ENCODE measurements at regions not wholly inside any gene's neighbourhood (a gene's known extent, or its start where the extent isn't known, plus 50 kb on each side); places are given as distances from the start of the nearest gene placed in this dataset.

- Histone ChIP-seq H3K36me3 (no peaks in the 10 kb centered on the region), H3K4me1 (replicated peaks) (no peaks in the 10 kb centered on the region), H3K9me3 (replicated peaks) (no peaks in the 10 kb centered on the region), H3K27ac (no peak overlapping the region), H3K27me3 (replicated peaks) (no peaks in the 10 kb centered on the region), H3K4me3 (no peak overlapping the region)
- no peak for DNase-seq (ENCODE audit: low read depth in 1 of 2, low spot score in 2 of 2)
Observed at GRCh38 chr16:9374061-9374460, 282.6 kb downstream of the HAPSTR1 start.

GRCh38 chr16:9378876-9379275 lies 287.4 kb downstream of the HAPSTR1 start:
- Histone ChIP-seq H3K9me3 (replicated peaks) (no peaks in the 10 kb centered on the region), H3K4me3 (no peak overlapping the region), H3K36me3 (no peaks in the 10 kb centered on the region), H3K27ac (no peak overlapping the region), H3K4me1 (replicated peaks) (no peaks in the 10 kb centered on the region), H3K27me3 (replicated peaks) (no peaks in the 10 kb centered on the region)
- DNase-seq (ENCODE audit: low read depth in 1 of 2, low spot score in 2 of 2), result no peak

GRCh38 chr16:9380221-9380620 lies 288.8 kb downstream of the HAPSTR1 start:
- H3K9me3 ChIP-seq (replicated peaks), result no peaks in the 10 kb centered on the region
- no peaks in the 10 kb centered on the region for H3K36me3 ChIP-seq
- no peaks in the 10 kb centered on the region for H3K27me3 ChIP-seq (replicated peaks)
- no peak overlapping the region for H3K27ac ChIP-seq
- no peak overlapping the region for H3K4me3 ChIP-seq
- no peak for DNase-seq (ENCODE audit: low read depth in 1 of 2, low spot score in 2 of 2)
- no peaks in the 10 kb centered on the region for H3K4me1 ChIP-seq (replicated peaks)

GRCh38 chr16:9381399-9381798 lies 290.0 kb downstream of the HAPSTR1 start:
- Histone ChIP-seq H3K9me3 (replicated peaks) (no peaks in the 10 kb centered on the region), H3K4me3 (no peak overlapping the region), H3K36me3 (no peaks in the 10 kb centered on the region), H3K27ac (no peak overlapping the region), H3K4me1 (replicated peaks) (no peaks in the 10 kb centered on the region), H3K27me3 (replicated peaks) (no peaks in the 10 kb centered on the region)
- no peak for DNase-seq (ENCODE audit: low read depth in 1 of 2, low spot score in 2 of 2)

- Histone ChIP-seq H3K4me3 (no peak overlapping the region), H3K4me1 (replicated peaks) (no peaks in the 10 kb centered on the region), H3K27ac (no peak overlapping the region), H3K27me3 (replicated peaks) (no peaks in the 10 kb centered on the region), H3K36me3 (no peaks in the 10 kb centered on the region), H3K9me3 (replicated peaks) (no peaks in the 10 kb centered on the region)
- no peak for DNase-seq (ENCODE audit: low read depth in 1 of 2, low spot score in 2 of 2)
Observed at GRCh38 chr16:9381905-9382304, 290.5 kb downstream of the HAPSTR1 start.

GRCh38 chr16:9383281-9383680 lies 291.8 kb downstream of the HAPSTR1 start:
- H3K4me1 ChIP-seq (replicated peaks), result no peaks in the 10 kb centered on the region
- no peak overlapping the region for H3K4me3 ChIP-seq
- H3K36me3 ChIP-seq, result no peaks in the 10 kb centered on the region
- DNase-seq (ENCODE audit: low read depth in 1 of 2, low spot score in 2 of 2), result no peak
- H3K9me3 ChIP-seq (replicated peaks), result no peaks in the 10 kb centered on the region
- no peak overlapping the region for H3K27ac ChIP-seq
- H3K27me3 ChIP-seq (replicated peaks), result no peaks in the 10 kb centered on the region

- Histone ChIP-seq H3K4me1 (replicated peaks) (no peaks in the 10 kb centered on the region), H3K9me3 (replicated peaks) (no peaks in the 10 kb centered on the region), H3K27me3 (replicated peaks) (no peaks in the 10 kb centered on the region), H3K27ac (no peak overlapping the region), H3K4me3 (no peak overlapping the region), H3K36me3 (no peaks in the 10 kb centered on the region)
- no peak for DNase-seq (ENCODE audit: low read depth in 1 of 2, low spot score in 2 of 2)
Observed at GRCh38 chr16:9384141-9384540, 292.7 kb downstream of the HAPSTR1 start.

- H3K36me3 ChIP-seq, result no peaks in the 10 kb centered on the region
- no peak overlapping the region for H3K4me3 ChIP-seq
- no peaks in the 10 kb centered on the region for H3K9me3 ChIP-seq (replicated peaks)
- no peaks in the 10 kb centered on the region for H3K4me1 ChIP-seq (replicated peaks)
- DNase-seq (ENCODE audit: low read depth in 1 of 2, low spot score in 2 of 2), result no peak
- H3K27me3 ChIP-seq (replicated peaks), result no peaks in the 10 kb centered on the region
- H3K27ac ChIP-seq, result no peak overlapping the region
Observed at GRCh38 chr16:9389543-9390207, 298.2 kb downstream of the HAPSTR1 start.

- Histone ChIP-seq H3K4me3 (no peak overlapping the region), H3K27ac (no peak overlapping the region), H3K4me1 (replicated peaks) (no peaks in the 10 kb centered on the region), H3K9me3 (replicated peaks) (no peaks in the 10 kb centered on the region), H3K27me3 (replicated peaks) (0 out of 2 replicates have a peak, but pooled peaks cover 4% of the 10 kb centered on the region), H3K36me3 (no peaks in the 10 kb centered on the region)
- no peak for DNase-seq (ENCODE audit: low read depth in 1 of 2, low spot score in 2 of 2)
Observed at GRCh38 chr16:9392956-9393355, 301.5 kb downstream of the HAPSTR1 start.

GRCh38 chr16:9393591-9393990 lies 302.1 kb downstream of the HAPSTR1 start:
- Histone ChIP-seq H3K27ac (no peak overlapping the region), H3K9me3 (replicated peaks) (no peaks in the 10 kb centered on the region), H3K27me3 (replicated peaks) (0 out of 2 replicates have a peak, but pooled peaks cover 4% of the 10 kb centered on the region), H3K4me3 (no peak overlapping the region), H3K36me3 (no peaks in the 10 kb centered on the region), H3K4me1 (replicated peaks) (no peaks in the 10 kb centered on the region)
- no peak for DNase-seq (ENCODE audit: low read depth in 1 of 2, low spot score in 2 of 2)

GRCh38 chr16:9395958-9396359 lies 304.5 kb downstream of the HAPSTR1 start:
- no peak overlapping the region for H3K4me3 ChIP-seq
- H3K36me3 ChIP-seq, result no peaks in the 10 kb centered on the region
- DNase-seq (ENCODE audit: low read depth in 1 of 2, low spot score in 2 of 2), result no peak
- H3K9me3 ChIP-seq (replicated peaks), result no peaks in the 10 kb centered on the region
- H3K27me3 ChIP-seq (replicated peaks), result 0 out of 2 replicates have a peak, but pooled peaks cover 4% of the 10 kb centered on the region
- no peak overlapping the region for H3K27ac ChIP-seq
- H3K4me1 ChIP-seq (replicated peaks), result no peaks in the 10 kb centered on the region

- Histone ChIP-seq H3K27me3 (replicated peaks) (0 out of 2 replicates have a peak, but pooled peaks cover 4% of the 10 kb centered on the region), H3K27ac (no peak overlapping the region), H3K4me3 (no peak overlapping the region), H3K36me3 (no peaks in the 10 kb centered on the region), H3K4me1 (replicated peaks) (no peaks in the 10 kb centered on the region), H3K9me3 (replicated peaks) (no peaks in the 10 kb centered on the region)
- DNase-seq (ENCODE audit: low read depth in 1 of 2, low spot score in 2 of 2), result no peak
Observed at GRCh38 chr16:9399573-9399972, 308.1 kb downstream of the HAPSTR1 start.

- Histone ChIP-seq H3K27ac (no peak overlapping the region), H3K9me3 (replicated peaks) (no peaks in the 10 kb centered on the region), H3K27me3 (replicated peaks) (no peaks in the 10 kb centered on the region), H3K4me3 (no peak overlapping the region), H3K4me1 (replicated peaks) (no peaks in the 10 kb centered on the region), H3K36me3 (no peaks in the 10 kb centered on the region)
- no peak for DNase-seq (ENCODE audit: low read depth in 1 of 2, low spot score in 2 of 2)
Observed at GRCh38 chr16:9401173-9401572, 309.7 kb downstream of the HAPSTR1 start.

- H3K4me3 ChIP-seq, result no peak overlapping the region
- no peaks in the 10 kb centered on the region for H3K4me1 ChIP-seq (replicated peaks)
- H3K9me3 ChIP-seq (replicated peaks), result no peaks in the 10 kb centered on the region
- H3K27me3 ChIP-seq (replicated peaks), result no peaks in the 10 kb centered on the region
- DNase-seq (ENCODE audit: low read depth in 1 of 2, low spot score in 2 of 2), result no peak
- no peak overlapping the region for H3K27ac ChIP-seq
- H3K36me3 ChIP-seq, result no peaks in the 10 kb centered on the region
Observed at GRCh38 chr16:9402293-9402860, 310.9 kb downstream of the HAPSTR1 start.

- H3K4me1 ChIP-seq (replicated peaks), result no peaks in the 10 kb centered on the region
- no peak overlapping the region for H3K27ac ChIP-seq
- no peaks in the 10 kb centered on the region for H3K9me3 ChIP-seq (replicated peaks)
- H3K36me3 ChIP-seq, result no peaks in the 10 kb centered on the region
- H3K4me3 ChIP-seq, result no peak overlapping the region
- no peaks in the 10 kb centered on the region; the same call in 1 of the 2 replicates for H3K27me3 ChIP-seq (replicated peaks)
- no peak for DNase-seq (ENCODE audit: low read depth in 1 of 2, low spot score in 2 of 2)
Observed at GRCh38 chr16:9404811-9405210, 313.4 kb downstream of the HAPSTR1 start.
